Fibroblast of skin of right quadriceps (primary cell): ENCODE measurements at regions not wholly inside any gene's neighbourhood (a gene's known extent, or its start where the extent isn't known, plus 50 kb on each side); places are given as distances from the start of the nearest gene placed in this dataset.

Source experiments
- DNase-seq: peaks from one replicate; pipeline ENCODE4 v3.0.0-alpha.2; 2013

DNA sequence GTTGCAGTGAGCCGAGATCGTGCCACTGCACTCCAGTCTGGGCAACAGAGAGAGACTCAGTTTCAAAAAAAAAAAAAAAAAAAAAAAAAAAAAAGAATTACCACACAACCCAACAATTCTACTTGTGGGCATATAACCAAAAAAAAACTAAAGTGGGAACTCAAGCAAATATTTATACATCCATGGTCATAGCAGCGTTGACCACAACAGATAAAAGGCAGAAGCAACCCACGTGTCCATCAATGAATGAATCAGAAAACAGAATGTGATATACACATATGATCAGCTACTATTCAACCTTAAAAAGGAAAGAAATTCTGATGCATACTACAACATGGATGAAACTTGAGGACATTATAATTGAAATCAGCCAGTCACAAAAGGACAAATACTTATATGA, 179.3 kb upstream of the NEBL start:
- no peak for DNase-seq

DNA sequence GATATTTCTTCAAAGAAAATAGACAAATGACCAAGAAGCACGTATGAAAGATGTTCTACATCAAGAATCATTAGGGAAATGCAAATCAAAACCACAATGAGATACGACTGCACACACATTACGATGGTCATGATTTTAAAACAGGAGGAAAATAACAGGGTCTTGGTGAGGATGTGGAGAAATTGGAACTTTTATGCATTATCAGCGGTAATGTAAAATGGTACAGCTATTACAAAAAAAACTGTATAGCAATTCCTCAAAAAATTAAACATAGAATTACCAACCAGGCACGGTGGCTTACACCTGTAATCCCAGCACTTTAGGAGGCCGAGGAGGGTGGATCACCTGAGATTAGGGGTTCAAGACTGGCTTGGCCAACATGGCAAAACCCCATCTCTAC, 178.8 kb upstream of the NEBL start:
- no peak for DNase-seq

DNA sequence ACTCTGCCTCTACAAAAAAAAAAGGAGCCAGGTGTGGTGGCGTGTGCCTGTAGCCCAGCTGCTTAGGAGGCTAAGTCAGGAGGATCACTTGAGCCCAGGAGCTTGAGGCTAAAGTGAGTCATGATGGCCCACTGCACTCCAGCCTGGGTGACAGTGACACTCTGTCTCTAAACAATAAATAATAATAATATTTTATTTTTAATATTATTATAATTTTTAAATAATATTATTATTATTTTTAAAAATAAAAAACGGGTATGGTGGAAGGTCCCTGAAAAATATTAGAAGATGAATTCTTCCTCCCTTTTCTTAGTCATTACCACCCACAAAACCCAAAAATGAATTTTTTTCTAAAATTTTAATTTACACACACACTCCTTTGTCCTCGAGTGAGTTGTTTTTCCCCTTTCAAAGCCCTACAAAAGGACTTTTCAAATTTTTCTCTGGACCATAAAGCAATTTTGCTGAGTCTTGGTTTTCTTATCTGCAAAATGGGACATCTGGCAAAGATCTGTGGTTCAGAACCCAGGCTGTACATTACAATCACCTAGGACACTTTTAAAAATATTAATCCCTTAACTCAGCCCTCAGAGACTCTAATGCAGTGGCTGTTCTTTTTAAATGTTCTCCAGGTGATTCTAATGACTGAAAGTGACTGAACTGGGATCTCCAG, 174.0 kb upstream of the NEBL start:
- DNase-seq, result no peak

DNA sequence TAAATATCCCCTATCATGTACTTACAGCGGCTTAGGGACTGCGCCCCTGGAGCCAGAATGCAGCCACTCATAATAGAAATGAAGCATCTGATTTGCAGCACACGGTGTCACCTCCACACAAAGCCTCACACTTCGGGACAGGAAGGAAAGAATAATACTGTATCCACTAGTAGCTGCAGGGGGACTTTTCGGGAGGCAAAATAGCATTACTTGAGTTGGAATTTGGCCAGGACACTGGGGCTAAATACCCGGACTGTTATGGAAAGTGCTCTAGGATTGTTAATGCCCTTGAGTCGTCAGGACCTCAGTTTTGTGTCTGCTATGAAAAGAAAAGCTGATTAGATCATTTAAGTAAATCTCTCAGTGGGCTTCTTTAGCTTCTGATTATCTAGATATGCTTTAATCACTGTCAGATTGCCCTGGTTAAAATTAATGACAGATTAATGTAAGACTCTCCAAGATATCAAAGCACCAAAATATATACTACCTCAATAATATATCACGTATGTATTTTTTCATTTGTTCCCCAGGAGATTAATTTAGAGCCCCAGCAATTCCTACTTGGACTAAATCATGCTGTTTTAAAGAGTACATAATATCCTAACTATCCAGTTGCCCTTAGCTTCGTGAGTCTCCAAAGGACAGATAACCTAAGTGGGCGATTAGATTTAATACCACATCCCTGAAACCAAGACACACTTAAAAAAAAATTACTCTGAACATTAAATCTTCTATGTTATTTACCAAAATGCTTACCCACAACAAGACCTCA, 173.0 kb upstream of the NEBL start:
- DNase-seq, result no peak

DNA sequence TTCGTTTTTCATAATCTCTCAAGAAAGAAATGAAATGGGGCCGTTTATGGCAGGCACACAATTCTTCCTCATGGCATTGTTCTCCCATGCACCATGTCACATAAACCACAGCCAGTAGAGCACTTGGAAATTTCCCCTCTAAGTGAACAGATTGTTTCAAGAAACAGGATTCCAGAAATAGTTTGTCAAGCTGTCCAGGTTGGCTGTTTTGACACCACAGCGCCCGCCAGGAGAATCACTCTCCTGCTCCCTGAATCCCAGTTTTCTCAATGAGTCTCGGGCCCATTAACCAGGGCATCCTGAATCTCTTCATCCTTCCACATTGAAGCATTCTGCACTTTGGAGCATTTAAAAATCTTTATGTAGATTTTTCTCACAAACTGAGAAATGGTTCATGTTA, 172.2 kb upstream of the NEBL start:
- no peak for DNase-seq

DNA sequence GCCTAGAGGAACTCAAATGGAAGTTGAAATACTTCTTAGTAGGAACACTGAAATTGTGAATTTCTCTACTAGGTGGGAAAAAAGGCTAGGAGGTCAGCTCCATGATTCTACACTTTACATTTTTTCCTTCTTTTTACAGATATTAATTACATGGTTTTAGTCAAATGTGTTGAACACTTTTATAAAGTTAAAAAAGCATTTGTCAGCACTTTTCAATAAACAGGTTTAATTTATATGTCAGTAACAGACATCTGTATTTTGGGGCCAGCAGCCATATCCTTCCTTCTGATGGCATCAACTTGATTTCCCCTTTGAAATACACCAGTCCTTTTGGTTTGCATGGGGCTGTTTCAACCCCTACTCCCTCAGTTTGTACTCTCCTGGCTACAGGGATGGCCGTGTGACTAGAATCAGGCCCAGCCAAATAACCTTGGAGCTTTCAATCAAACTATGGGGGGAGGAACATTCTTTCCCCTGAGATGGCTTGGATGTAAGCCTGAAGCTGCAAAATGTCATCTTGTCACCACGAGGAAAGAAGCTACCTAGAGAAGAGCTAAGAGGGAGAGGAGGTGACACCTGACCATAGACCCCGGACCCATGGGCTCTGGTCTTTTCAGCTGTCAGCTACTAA, 171.0 kb upstream of the NEBL start:
- DNase-seq, result no peak

DNA sequence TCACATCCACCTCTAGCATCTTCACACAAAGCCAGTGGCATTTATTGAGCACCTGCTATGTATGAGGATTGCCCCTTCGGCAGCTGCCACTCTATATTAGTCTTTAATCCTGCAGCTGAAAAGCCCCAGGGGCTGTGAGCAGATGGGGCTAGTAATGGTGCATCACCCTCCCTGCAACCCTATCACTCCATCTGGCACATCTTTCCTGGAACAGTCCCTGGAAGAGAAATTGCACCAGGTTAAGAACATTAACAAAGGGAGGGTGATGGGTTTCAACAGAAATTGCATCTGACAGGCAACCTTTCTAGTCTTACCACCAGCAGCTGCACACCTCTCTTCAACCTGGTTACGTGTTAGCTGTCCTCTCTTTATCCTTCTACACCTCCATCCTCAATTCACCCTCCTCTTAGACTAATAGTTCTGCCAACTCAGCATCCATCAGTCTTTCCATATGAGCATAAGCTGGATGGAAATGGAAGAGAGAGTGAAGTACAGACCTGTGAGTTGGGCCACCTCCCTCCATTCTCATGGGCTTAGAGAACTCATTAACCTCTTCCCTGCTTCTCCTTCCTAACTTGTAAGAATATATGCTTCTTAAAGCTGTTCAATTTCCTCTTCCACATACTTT, 168.6 kb upstream of the NEBL start:
- DNase-seq, result no peak

DNA sequence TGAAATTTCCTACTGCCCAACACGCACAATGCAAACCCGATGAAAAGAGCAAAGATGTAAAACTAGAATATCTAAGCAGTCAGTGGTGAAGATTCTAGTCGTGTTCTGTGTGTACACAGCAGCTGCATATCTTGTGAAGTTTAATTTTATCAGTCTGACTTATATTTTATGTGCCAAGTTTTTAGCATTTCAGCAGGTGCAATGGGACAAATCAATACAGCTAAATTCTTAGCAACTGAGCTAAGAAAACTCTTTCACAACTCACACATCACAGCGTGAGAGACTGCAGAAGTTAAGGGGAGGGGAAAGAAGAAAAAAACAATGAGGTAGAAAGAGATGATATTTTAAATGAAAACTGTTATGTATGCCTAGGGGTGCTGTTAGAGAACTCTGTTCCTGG, 164.9 kb upstream of the NEBL start:
- no peak for DNase-seq

DNA sequence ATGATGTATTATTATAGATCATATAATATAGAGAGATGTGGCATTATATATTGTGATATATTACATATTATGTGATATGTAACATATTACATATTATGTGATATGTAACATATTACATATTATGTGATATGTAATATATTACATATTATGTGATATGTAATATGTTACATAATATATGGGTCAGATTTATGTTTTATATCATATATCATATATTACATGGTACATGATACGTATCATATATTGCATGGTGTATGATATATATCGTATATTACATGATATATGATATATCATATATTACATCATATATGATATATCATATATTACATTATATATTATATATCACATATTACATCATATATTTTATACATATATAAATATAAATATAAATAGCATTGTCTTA, 164.1 kb upstream of the NEBL start:
- no peak for DNase-seq

DNA sequence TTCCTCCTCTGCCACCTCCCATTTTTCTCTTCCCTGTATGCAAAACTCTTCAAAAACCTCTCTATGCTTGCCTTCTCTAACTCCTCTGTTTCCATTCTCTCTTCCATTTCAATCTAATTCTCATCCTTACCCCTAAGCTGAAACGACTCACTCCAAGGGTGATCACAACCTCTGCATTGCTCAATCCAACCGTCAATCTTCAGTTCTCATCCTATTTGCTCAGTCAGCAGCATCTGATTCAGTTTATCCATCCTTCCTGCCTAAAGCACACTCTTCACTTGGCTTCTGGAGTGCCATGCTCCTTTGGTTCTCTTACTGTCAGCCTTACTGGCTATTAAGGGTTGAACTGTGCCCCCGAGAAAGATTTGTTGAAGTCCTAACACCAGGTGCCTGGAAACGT, 163.5 kb upstream of the NEBL start:
- no peak for DNase-seq

DNA sequence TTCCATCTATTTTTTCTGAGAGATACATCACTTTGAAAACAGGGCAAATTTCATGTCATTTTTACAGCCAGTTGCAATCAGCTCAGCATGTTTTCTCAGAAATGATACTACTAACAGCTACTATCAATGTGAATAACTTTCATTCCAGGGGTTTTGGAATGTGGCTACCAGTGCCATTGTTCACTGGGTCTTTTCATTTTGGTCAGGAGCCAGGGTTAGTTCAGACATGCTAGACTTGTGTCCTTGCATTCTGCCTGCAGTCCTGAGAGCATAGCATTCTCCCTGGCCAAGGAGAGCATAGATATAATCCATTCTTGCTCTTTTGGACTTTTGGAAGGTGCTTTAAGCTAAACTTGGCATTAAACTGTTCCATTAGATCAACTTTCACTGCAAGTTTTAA, 160.9 kb upstream of the NEBL start:
- DNase-seq, result no peak

DNA sequence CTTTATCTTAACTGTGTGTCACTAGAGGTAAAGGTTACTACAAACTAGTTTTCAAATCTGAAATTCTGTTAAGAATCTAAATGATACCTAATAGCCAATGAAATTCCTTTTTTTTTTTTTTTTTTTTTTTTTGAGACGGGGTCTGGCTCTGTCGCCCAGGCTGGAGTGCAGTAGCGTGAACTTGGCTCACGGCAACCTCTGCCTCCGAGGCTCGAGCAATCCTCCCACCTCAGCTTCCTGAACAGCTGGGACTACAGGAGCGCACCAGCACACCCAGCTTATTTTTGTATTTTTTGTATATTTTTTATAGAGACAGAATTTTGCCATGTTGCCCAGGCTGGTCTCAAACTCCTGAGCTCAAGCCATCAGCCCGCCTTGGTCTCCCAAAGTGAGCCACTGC, 160.3 kb upstream of the NEBL start:
- no peak for DNase-seq

DNA sequence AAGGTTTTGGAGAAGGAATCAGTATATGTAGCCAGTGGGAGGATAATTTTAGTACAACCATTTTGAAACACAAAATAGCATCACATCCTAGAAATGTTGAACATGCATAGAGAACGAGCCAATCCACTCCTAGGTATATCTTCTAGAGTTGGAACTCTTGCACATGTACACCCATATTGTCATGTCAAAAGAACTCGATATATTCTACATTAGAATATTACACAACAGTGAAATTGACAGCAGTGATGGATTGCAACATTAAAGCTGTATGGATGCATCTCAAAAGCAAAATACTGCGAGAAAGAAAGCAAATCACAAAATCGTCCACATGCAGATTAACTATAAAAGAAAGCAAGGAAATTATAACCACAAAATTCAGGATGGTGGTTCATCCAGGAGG, 159.3 kb upstream of the NEBL start:
- DNase-seq, result no peak

DNA sequence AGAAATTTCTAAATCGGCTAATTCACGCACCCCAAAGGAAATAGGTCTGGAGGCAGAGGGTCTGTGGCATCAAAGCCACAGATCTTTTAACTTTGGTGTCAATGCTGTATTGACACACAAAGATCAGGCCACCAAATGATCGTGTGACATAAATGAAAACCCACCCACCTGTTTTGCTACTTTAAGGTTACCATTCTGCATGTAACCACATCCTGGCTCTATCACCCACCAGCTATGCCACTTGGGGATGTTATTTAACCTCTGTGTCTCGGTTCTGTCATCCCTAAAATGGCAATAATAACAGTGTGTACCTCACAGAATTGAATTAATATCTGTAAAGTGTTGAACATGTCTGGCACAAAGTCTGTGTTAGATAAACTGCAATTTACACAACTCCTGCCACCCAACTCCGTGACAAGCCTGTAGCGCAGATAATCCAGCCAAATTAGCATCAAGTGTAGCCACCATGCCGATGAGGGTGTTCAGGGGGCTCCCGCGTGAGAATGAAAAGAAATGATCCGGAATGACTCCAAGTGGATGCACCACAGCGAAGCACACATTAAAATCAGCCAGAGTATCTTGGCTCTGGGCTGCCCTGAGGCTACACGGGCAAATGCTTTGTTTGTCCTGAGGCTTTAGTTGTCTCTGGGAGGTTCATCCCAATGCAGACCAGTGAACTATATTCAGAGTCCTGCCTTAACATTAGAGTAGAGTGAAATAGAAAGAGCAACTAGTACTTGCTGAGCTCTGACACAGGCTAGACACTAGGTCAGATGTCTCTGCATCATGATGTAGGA, 158.4 kb upstream of the NEBL start:
- no peak for DNase-seq

DNA sequence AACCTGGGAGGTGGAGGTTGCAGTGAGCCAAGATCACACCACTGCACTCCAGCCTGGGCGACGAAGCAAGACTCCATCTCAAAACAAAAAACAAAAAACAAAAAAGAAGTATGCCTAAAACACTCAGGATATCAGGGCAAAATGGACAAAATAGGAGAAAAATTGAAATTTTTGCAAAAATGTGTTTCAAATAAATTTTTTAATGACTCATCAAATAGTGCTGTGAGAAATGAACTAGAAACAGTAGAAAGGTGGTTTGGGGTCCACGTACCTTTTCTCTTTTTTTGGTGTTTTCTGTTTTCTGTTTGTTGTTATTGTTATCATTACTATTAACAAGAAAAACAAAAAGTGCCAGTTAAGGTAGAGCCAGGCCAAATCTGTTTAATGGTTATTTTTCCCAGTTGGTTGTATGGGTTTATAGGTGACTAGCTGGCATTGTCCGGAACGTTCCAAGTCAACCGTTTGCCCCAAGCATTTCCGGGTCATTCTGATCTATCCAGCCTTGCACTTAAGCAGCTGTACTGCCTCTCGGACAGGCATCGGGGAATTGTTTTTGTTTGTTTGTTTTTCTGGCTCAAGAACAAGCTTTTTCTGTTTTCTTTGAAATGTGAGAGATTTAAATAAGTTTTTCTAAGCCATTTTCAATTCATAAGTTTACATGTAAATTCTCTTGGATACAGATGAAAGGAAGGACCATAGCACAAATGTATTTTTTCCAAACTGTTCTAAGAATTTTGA, 157.0 kb upstream of the NEBL start:
- DNase-seq, result no peak

DNA sequence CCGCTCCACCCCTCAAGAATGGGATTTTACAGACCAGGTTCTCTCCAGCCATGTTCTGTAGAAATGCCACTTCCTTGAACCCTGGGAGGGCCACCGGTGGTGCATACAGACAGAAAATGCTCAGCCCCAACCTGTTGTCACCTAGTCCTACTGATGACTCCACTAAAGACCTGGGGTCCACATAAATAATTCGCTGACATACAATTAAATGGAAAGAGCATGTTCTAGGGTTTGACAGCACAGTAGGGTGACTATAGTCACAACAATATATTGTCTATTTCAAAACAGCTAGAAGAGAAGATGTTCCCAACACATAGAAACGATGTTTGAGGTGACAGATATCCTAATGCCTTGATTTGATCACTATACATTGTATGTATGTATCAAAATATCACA, 155.6 kb upstream of the NEBL start:
- DNase-seq, result no peak

DNA sequence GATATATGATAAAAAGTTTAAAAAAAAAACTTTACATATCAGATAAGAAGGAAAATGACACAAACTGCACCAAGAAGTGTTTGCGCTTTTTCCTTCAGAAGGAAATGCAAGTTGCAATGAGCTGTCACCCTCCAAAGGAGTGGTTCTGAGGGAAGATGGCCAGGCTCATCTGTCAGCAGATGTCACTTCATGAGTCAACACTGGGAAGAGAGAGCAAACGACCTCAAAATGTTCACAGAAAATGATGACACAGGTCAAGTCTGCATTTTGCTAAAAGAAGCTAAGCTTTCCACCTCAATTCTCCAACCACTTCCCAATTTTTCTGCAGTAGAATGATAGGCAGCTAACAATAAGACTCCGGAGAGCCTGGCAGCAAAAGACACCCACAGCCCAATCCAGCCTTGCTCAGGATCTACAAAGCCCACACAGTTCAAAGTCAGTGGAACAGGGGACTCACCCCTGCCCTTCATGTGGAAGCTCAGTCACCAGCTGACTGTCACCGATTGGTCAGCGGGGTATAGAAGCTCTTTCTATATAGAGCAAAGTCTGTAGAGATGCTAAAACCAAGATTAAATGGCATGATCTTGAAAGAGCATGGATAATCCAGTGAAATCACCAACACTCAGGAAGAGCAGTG, 155.1 kb upstream of the NEBL start:
- no peak for DNase-seq

DNA sequence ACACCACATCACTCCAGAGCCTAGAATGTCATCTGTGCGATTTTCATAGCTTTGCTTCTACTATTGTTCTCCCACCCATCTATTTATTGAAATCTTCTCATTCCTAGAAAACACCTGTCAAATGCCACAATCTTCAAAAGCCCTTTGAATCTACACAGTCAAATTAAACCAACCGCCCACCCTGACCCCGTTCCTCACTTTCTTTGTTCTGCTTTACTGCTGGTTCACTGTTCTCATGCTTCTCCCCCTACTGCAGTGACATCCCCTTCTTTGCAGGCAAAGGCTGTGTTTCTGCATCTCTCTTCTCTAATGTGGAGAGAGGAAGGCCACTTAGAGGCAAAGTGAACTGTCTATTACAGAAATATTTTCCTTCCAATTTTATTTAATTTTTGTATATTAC, 152.4 kb upstream of the NEBL start:
- DNase-seq, result no peak

DNA sequence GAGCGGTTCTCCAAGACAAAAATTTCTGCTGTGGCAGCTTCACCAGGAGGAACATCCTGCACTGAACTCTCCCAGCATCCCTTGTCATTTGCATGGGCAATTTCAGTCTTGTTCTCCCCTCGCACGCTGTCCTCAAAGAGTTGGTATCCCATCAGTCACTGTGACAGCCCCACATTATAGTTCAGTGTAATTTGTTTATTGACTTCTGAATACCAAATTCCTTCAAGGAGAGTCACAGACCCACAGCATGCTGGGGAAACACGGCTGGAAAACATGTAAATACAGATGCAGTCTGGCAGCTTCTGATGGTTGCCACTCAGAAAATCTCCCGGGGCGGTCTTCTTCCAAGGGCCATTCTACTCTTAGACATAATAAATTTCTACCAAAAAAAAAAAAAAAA, 151.0 kb upstream of the NEBL start:
- peak; percentile 12 for DNase-seq

DNA sequence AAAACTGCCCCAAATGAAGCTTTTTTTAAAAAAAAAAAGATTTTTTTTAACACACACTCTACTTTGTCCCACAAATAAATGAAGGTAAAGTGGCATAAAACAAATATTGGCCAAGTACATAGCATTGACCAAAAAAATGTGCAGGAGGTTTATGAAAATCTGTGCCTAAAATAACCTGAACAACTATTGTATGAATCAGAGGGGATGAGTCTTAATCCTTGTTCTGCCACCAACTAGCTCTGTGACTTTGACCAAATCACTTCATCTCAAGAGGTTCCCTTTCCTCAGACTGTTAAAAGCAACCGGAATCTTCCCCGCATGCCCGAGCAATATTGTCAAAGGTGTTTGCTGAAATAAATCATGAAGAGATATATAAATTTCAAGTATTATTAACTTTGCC, 150.4 kb upstream of the NEBL start:
- peak; percentile 12 for DNase-seq

DNA sequence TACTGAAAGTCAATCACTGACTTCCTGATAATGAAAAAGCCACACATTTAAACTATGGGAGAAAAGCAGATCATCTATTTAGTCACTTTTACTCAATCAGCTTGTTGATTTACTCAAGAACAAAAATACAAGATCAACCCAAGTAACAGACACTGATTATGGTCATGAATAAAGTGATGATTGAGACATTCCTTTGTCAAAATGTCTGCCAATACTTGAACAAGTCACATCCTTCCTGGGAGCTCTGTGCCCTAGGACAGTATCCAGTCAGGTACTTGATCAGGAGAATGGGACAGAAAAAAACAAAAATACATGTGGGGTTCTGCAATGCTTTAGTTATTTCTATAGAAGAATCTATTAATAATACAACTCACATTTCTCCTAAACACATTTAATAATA, 150.0 kb upstream of the NEBL start:
- DNase-seq, result no peak

DNA sequence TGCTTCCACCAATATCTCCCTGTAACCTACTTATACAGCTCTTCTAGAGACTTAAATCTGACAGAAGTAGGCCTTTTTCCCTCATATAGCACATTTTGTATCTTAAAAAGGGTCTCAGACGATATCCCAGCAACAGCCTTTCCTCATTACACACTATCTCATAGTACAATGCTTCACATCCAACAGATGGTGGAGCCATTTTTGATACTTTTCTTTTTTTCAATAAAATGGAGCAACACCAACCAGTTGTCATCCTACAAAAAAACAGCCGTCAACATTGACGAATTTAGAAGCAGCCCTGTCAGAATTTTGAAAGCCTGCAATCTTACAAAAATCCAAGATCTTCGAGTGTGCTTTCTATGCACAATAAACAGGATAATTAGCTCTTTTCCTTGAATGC, 145.9 kb upstream of the NEBL start:
- no peak for DNase-seq
